Mesendoderm (in vitro differentiated cells): ENCODE measurements at regions not wholly inside any gene's neighbourhood (a gene's known extent, or its start where the extent isn't known, plus 50 kb on each side); places are given as distances from the start of the nearest gene placed in this dataset.

Experiments used
- DNase-seq: peaks from one replicate; pipeline ENCODE4 v3.0.0; 2013
- H2AK5ac ChIP-seq: 2 replicates; pipeline ENCODE4 v1.6.1; 2013; ENCODE audit warnings: low read length, inconsistent platforms
- H2BK120ac ChIP-seq: 2 replicates; pipeline ENCODE4 v1.6.1; 2013; ENCODE audit warnings: low read depth, mild to moderate bottlenecking, low read length, moderate library complexity, mixed read lengths
- H2BK15ac ChIP-seq: replicated peaks from 2 replicates; pipeline ENCODE4 v1.6.1; 2013; ENCODE audit warnings: low read depth, mild to moderate bottlenecking, moderate library complexity
- H2BK5ac ChIP-seq: 2 replicates; pipeline ENCODE4 v1.6.1; 2013; ENCODE audit warnings: low read length, inconsistent platforms
- H3K18ac ChIP-seq: 2 replicates; pipeline ENCODE4 v1.6.1; 2013; ENCODE audit warnings: mild to moderate bottlenecking, low read length, mixed read lengths
- H3K23ac ChIP-seq: one replicate; pipeline ENCODE4 v1.6.1; 2013; ENCODE audit warnings: low read length
- H3K27ac ChIP-seq: 2 replicates; pipeline ENCODE4 v1.5.1; 2013; ENCODE audit warnings: low read depth, mild to moderate bottlenecking, inconsistent platforms, low read length, moderate library complexity
- H3K27me3 ChIP-seq: 2 replicates; pipeline ENCODE4 v1.6.1; 2013; ENCODE audit warnings: low read length, control low read depth, mild to moderate bottlenecking, inconsistent platforms; ENCODE audit not compliant: insufficient read depth, poor library complexity
- H3K36me3 ChIP-seq: 2 replicates; pipeline ENCODE4 v1.6.1; 2013; ENCODE audit warnings: low read length, inconsistent platforms; ENCODE audit not compliant: control insufficient read depth, insufficient read depth
- H3K4ac ChIP-seq: one replicate; pipeline ENCODE4 v1.6.1; 2013; ENCODE audit warnings: low read depth, mild to moderate bottlenecking, low read length, moderate library complexity
- H3K4me1 ChIP-seq: 2 replicates; pipeline ENCODE4 v1.6.1; 2013; ENCODE audit warnings: low read depth, low read length, inconsistent platforms; ENCODE audit not compliant: control insufficient read depth
- H3K4me2 ChIP-seq: 2 replicates; pipeline ENCODE4 v1.6.1; 2013; ENCODE audit warnings: low read length
- H3K4me3 ChIP-seq: 2 replicates; pipeline ENCODE4 v1.5.1; 2013; ENCODE audit warnings: mild to moderate bottlenecking, low read length
- H3K56ac ChIP-seq: one replicate; pipeline ENCODE4 v1.6.1; 2013; ENCODE audit warnings: low read length
- H3K79me1 ChIP-seq: 2 replicates; pipeline ENCODE4 v1.6.1; 2013; ENCODE audit warnings: low read length, inconsistent platforms
- H3K79me2 ChIP-seq: 2 replicates; pipeline ENCODE4 v1.6.1; 2013; ENCODE audit warnings: mild to moderate bottlenecking, low read length; ENCODE audit not compliant: control insufficient read depth, insufficient read depth
- H3K9ac ChIP-seq: 2 replicates; pipeline ENCODE4 v1.6.1; 2013; ENCODE audit warnings: low read length, inconsistent platforms
- H4K5ac ChIP-seq: one replicate; pipeline ENCODE4 v1.6.1; 2013; ENCODE audit warnings: low read length
- H4K8ac ChIP-seq: one replicate; pipeline ENCODE4 v1.6.1; 2013; ENCODE audit warnings: low read depth, mild to moderate bottlenecking, control low read depth, low read length, moderate library complexity
- WGBS: extraction: QIAGEN DNeasy Blood & Tissue Kit; methylation state at CpG from one replicate; pipeline ENCODE4 v1.1.7; 2013; ENCODE audit warnings: low lambda C conversion rate, missing lambda C conversion rate; ENCODE audit not compliant: insufficient coverage; ENCODE audit errors: extremely low coverage; 5-methylcytosine and 5-hydroxymethylcytosine counted together

- Histone ChIP-seq H3K56ac (no peak overlapping the region), H3K23ac (no peak overlapping the region), H3K79me1 (no peaks in the 10 kb centered on the region), H3K4me2 (no peak overlapping the region), H3K4me3 (no peak overlapping the region), H4K5ac (no peak overlapping the region), H3K4me1 (no peaks in the 10 kb centered on the region), H3K9ac (no peak overlapping the region), H3K4ac (no peak overlapping the region), H2BK15ac (no peak overlapping the region), H3K27me3 (no peaks in the 10 kb centered on the region), H3K79me2 (no peaks in the 10 kb centered on the region), H2BK5ac (no peak overlapping the region), H2BK120ac (no peak overlapping the region), H4K8ac (no peak overlapping the region), H2AK5ac (no peak overlapping the region), H3K18ac (no peak overlapping the region), H3K36me3 (no peaks in the 10 kb centered on the region), H3K27ac (no peak overlapping the region)
- DNase-seq: no peak
- no CpG with 5 or more reads among the region's 12 CpGs for WGBS
Measured at GRCh38 chr14:89085231-89085731, 260.8 kb downstream of the TTC8 start.

GRCh38 chr14:89085737-89086382 lies 261.4 kb downstream of the TTC8 start:
- no peaks in the 10 kb centered on the region for H3K27me3 ChIP-seq
- H3K4me1 ChIP-seq: no peaks in the 10 kb centered on the region
- no peak overlapping the region for H3K56ac ChIP-seq
- no peak overlapping the region for H2BK5ac ChIP-seq
- H2BK120ac ChIP-seq: no peak overlapping the region
- no peaks in the 10 kb centered on the region for H3K79me1 ChIP-seq
- no peaks in the 10 kb centered on the region for H3K79me2 ChIP-seq
- no peak overlapping the region for H3K18ac ChIP-seq
- H4K5ac ChIP-seq: no peak overlapping the region
- no peak overlapping the region for H3K23ac ChIP-seq
- H3K36me3 ChIP-seq: no peaks in the 10 kb centered on the region
- H2BK15ac ChIP-seq: no peak overlapping the region
- H3K4me2 ChIP-seq: no peak overlapping the region
- H3K4ac ChIP-seq: no peak overlapping the region
- H3K9ac ChIP-seq: no peak overlapping the region
- no CpG with 5 or more reads among the region's 9 CpGs for WGBS
- no peak overlapping the region for H3K27ac ChIP-seq
- H3K4me3 ChIP-seq: no peak overlapping the region
- H2AK5ac ChIP-seq: no peak overlapping the region
- no peak overlapping the region for H4K8ac ChIP-seq
- no peak for DNase-seq

- Histone ChIP-seq H2BK5ac (no peak overlapping the region), H3K79me2 (no peaks in the 10 kb centered on the region), H3K18ac (no peak overlapping the region), H3K23ac (no peak overlapping the region), H3K56ac (no peak overlapping the region), H3K4me3 (no peak overlapping the region), H3K36me3 (no peaks in the 10 kb centered on the region), H4K8ac (no peak overlapping the region), H3K27ac (no peak overlapping the region), H3K4me1 (no peaks in the 10 kb centered on the region), H3K79me1 (no peaks in the 10 kb centered on the region), H4K5ac (no peak overlapping the region), H2BK15ac (no peak overlapping the region), H3K4ac (no peak overlapping the region), H3K9ac (no peak overlapping the region), H3K4me2 (no peak overlapping the region), H2AK5ac (no peak overlapping the region), H2BK120ac (no peak overlapping the region), H3K27me3 (no peaks in the 10 kb centered on the region)
- no peak for DNase-seq
- WGBS: no CpG with 5 or more reads among the region's 3 CpGs
Measured at GRCh38 chr14:89088530-89088929, 264.1 kb downstream of the TTC8 start.

- Histone ChIP-seq H3K79me1 (no peaks in the 10 kb centered on the region), H3K27me3 (no peaks in the 10 kb centered on the region), H2BK5ac (no peak overlapping the region), H4K5ac (no peak overlapping the region), H2BK120ac (no peak overlapping the region), H3K56ac (no peak overlapping the region), H3K9ac (no peak overlapping the region), H3K23ac (no peak overlapping the region), H4K8ac (no peak overlapping the region), H3K36me3 (no peaks in the 10 kb centered on the region), H3K4me2 (no peak overlapping the region), H2BK15ac (no peak overlapping the region), H3K79me2 (no peaks in the 10 kb centered on the region), H3K4ac (no peak overlapping the region), H3K4me3 (no peak overlapping the region), H3K4me1 (no peaks in the 10 kb centered on the region), H2AK5ac (no peak overlapping the region), H3K18ac (no peak overlapping the region), H3K27ac (no peak overlapping the region)
- DNase-seq: no peak
- WGBS: no CpG with 5 or more reads among the region's 1 CpG
Measured at GRCh38 chr14:89089330-89089729, 264.9 kb downstream of the TTC8 start.

- no peak overlapping the region for H2BK120ac ChIP-seq
- no peaks in the 10 kb centered on the region for H3K79me2 ChIP-seq
- no peak overlapping the region for H4K8ac ChIP-seq
- no peaks in the 10 kb centered on the region for H3K36me3 ChIP-seq
- H3K79me1 ChIP-seq: no peaks in the 10 kb centered on the region
- WGBS: no CpG with 5 or more reads among the region's 1 CpG
- H3K4me1 ChIP-seq: no peaks in the 10 kb centered on the region
- no peak overlapping the region for H2BK5ac ChIP-seq
- no peak overlapping the region for H3K56ac ChIP-seq
- H2BK15ac ChIP-seq: no peak overlapping the region
- no peak overlapping the region for H3K4ac ChIP-seq
- no peak overlapping the region for H3K27ac ChIP-seq
- H3K27me3 ChIP-seq: no peaks in the 10 kb centered on the region
- no peak overlapping the region for H4K5ac ChIP-seq
- no peak overlapping the region for H2AK5ac ChIP-seq
- H3K4me3 ChIP-seq: no peak overlapping the region
- H3K9ac ChIP-seq: no peak overlapping the region
- H3K4me2 ChIP-seq: no peak overlapping the region
- no peak overlapping the region for H3K23ac ChIP-seq
- H3K18ac ChIP-seq: no peak overlapping the region
- DNase-seq: no peak
Measured at GRCh38 chr14:89091781-89092180, 267.3 kb downstream of the TTC8 start.
